BJ (cell line): ENCODE measurements at regions not wholly inside any gene's neighbourhood (a gene's known extent, or its start where the extent isn't known, plus 50 kb on each side); places are given as distances from the start of the nearest gene placed in this dataset.

Source experiments
- CTCF ChIA-PET: fragments of 350-600 bp; formaldehyde crosslinking; extraction: SDS; loops from one replicate; lab custom pipeline; 2021; ENCODE audit warnings: antibody characterized with exemption, inconsistent platforms; lab: Yijun Ruan, JAX
- POLR2A ChIA-PET: fragments of 300-600 bp; sonication (Branson Sonifier 250); formaldehyde crosslinking; extraction: SDS; loops from one replicate; lab custom pipeline; 2021; ENCODE audit warnings: antibody characterized with exemption; lab: Charles Lee
- DNase-seq: peaks from one replicate; pipeline ENCODE4 v3.0.0-alpha.2; 2011; ENCODE audit warnings: low read depth
- H3K27me3 ChIP-seq: 2 replicates; pipeline ENCODE4 v1.6.0; 2011; ENCODE audit warnings: low read length; ENCODE audit not compliant: control insufficient read depth, insufficient read depth
- H3K36me3 ChIP-seq: 2 replicates; pipeline ENCODE4 v1.5.1; 2011; ENCODE audit warnings: low read length; ENCODE audit not compliant: control insufficient read depth, insufficient read depth
- H3K4me3 ChIP-seq: 2 replicates; pipeline ENCODE4 v1.5.1; 2011; ENCODE audit warnings: low read depth, mild to moderate bottlenecking, control low read depth, low read length
- TF ChIP-seq, protein P1 (sequence below): IDR thresholded peaks from 2 replicates; pipeline ENCODE4 v1.5.1; 2011; ENCODE audit warnings: low read depth, mild to moderate bottlenecking, control low read depth, inconsistent platforms, low read length, moderate library complexity; ENCODE audit not compliant: insufficient read depth

DNA sequence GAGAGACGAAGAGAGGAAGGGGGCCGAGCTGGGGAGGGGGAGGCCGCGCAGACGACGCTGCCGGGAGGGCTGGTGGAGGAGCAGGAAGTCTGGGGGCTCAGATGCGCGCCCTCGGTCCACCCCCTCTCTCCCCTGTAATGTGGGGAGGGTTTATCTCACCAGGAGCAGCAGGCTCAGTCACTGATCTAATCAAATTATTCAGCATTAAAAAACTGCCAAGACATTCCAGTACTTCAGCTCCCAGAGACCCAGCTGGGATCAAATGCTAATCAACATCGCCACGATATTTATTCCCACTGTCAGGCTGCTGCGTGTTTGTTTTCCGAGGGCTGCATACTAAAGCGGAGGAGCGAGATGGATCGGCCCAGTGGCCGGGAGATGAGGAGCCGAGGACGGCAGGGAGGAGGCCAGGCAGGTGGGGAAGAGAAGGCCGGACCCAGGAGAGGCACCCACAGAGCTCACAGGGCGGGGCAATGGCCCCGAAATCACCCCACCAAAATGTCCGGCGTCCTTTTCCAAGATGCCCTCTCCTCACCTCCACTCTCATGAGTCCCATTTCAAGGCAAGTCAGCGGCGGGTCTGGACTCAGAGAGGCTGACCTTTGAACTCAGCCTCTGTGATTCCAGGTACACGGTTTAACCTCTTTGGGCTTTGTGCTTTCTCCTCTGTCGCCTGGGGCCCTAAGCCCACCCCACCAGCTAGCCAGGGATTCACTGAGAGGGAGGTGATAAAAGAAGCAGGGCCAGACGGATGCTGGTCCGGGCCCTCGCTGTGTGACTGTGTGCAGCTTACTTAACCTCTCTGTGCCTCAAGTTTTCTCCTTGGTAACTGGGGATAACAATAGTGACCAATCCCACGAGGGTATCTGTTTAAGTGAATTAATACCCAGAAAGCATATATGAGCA is 502.1 kb downstream of the MN1 start:
- ChIA-PET CTCF (no interaction called here), POLR2A (interaction anchor here (0.6 kb wide), 1 partner anchor 1578 kb away, joined by 4 read pairs; no protein-coding TSS in a partner anchor)
- Histone ChIP-seq H3K36me3 (no peaks in the 10 kb centered on the region), H3K4me3 (no peak overlapping the region), H3K27me3 (peaks cover 15% of the 10 kb centered on the region)
- TF ChIP-seq, protein P1, sequence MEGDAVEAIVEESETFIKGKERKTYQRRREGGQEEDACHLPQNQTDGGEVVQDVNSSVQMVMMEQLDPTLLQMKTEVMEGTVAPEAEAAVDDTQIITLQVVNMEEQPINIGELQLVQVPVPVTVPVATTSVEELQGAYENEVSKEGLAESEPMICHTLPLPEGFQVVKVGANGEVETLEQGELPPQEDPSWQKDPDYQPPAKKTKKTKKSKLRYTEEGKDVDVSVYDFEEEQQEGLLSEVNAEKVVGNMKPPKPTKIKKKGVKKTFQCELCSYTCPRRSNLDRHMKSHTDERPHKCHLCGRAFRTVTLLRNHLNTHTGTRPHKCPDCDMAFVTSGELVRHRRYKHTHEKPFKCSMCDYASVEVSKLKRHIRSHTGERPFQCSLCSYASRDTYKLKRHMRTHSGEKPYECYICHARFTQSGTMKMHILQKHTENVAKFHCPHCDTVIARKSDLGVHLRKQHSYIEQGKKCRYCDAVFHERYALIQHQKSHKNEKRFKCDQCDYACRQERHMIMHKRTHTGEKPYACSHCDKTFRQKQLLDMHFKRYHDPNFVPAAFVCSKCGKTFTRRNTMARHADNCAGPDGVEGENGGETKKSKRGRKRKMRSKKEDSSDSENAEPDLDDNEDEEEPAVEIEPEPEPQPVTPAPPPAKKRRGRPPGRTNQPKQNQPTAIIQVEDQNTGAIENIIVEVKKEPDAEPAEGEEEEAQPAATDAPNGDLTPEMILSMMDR: no peak
- DNase-seq: no peak

DNA sequence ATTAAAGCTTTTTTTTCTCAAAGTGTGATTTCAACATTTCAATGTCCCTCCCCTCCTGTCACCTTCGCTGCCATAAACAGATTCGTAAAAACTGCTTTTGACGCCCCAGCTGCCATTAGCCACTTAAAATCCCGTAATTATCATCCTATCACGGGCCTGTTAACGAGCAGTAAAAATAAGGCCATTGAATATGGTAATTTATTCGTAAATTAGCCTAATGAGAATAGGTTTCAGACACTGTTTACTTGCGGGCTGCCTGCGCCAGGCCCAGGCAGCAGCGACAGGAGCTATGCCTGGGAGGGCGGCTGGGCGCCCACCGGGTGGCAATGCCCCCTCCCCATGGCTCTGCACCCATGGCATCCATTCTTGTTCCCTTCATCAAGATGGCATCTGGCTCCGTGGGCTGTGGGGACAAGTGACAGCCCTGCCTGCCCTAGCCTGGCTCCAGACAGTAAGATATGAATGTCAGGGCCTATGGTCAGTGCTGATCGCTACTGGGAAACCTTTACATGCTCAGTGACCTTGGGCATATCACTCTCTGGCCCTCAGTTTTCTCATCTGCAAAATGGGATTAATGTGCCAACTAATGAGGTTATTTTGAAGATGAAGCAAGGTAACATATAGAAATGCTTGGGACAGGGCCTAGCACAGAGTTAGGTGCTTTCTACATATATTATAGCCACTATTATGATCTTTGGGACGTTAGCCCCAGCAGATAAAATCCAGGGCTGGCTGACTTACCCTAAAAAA is 500.8 kb downstream of the MN1 start:
- DNase-seq: no peak
- ChIA-PET POLR2A (no interaction called here), CTCF (no interaction called here)
- Histone ChIP-seq H3K27me3 (peaks cover 11% of the 10 kb centered on the region), H3K36me3 (no peaks in the 10 kb centered on the region), H3K4me3 (no peak overlapping the region)
- TF ChIP-seq, protein P1: no peak

DNA sequence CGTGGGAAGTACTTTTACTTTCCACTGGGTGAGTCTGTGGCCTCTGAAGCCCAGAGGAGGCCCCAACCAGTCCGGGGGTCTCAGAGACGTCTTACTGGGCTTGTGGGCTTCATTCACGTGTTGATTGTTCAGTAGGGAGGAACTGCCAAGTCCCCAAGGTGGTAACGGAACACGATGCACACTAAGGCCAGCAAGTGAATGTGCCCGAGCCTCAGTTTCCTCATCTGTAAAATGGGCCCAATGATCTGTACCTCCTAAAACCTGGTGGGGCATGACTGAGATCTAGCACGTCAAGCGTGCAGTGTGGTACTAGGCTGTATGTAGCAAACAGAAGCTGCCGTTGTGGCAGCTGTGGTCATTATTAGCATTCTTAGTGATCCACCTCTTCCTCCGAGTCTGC is 499.1 kb downstream of the MN1 start:
- Histone ChIP-seq H3K27me3 (peaks cover 8% of the 10 kb centered on the region), H3K4me3 (no peak overlapping the region), H3K36me3 (no peaks in the 10 kb centered on the region)
- no peak for DNase-seq
- CTCF ChIA-PET: interaction anchor here (1.7 kb wide), 1 partner anchor 10 kb away, joined by 4 read pairs; no protein-coding TSS in a partner anchor
- POLR2A ChIA-PET: no interaction called here
- TF ChIP-seq, protein P1: no peak

DNA sequence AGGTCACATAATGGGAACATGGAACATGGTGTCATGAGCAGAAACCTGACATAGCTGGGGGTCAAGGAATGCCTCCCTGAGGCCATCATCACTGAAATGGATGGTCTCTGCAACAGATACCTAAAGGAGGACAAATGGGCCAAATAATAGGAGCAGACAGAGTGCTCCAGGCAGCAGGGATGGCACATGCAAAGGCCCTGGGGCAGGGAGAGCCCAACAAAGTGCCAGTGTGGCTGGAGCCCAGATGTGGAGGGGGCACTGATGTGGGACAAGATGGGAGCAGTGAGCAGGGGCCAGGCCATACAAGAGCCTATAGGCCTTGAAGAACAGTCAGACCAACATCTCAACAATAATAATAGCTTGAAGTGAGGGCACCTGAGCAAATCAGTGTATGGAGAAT is 497.8 kb downstream of the MN1 start:
- Histone ChIP-seq H3K36me3 (no peaks in the 10 kb centered on the region), H3K27me3 (peaks cover 10% of the 10 kb centered on the region), H3K4me3 (no peak overlapping the region)
- no peak for DNase-seq
- TF ChIP-seq, protein P1: no peak
- ChIA-PET CTCF (no interaction called here), POLR2A (no interaction called here)

DNA sequence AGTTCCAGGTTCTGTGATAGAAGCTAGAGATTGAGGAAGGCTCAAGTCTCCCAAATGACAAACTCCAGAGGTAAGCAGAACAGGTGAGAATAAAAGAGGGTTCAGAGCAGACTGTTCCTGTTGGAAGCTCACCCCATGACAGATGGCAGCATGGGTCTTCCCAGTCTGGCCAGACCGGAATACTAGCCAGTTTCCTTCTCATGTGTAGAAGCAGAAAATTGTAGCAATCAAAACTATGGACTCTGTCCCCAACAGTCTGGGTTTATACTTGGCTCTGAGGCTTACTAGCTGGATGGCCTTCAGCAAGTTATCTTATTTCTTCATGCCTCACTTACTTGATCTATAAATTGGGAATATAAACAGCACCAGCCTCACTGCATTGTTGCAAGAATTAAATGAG is 494.8 kb downstream of the MN1 start:
- peaks cover 14% of the 10 kb centered on the region for H3K27me3 ChIP-seq
- H3K36me3 ChIP-seq: no peaks in the 10 kb centered on the region
- POLR2A ChIA-PET: no interaction called here
- TF ChIP-seq, protein P1: no peak
- H3K4me3 ChIP-seq: no peak overlapping the region
- no peak for DNase-seq
- CTCF ChIA-PET: interaction anchor here (0.6 to 1.3 kb wide), 2 partner anchors 10 to 273 kb away, joined by 3 read pairs; no protein-coding TSS in a partner anchor
